Right forelimb (tissue), 1 donor: ENCODE measurements at regions not wholly inside any gene's neighbourhood (a gene's known extent, or its start where the extent isn't known, plus 50 kb on each side); places are given as distances from the start of the nearest gene placed in this dataset.

Experiments
- DNase-seq: peaks from one replicate; pipeline ENCODE4 v3.0.0-alpha.2; 2018

GRCh38 chrX:109843963-109844751 lies 111.1 kb upstream of the ACSL4 start:
- DNase-seq, result no peak

- DNase-seq, result no peak
Measured at GRCh38 chrX:109844986-109845385, 111.9 kb upstream of the ACSL4 start.

DNA sequence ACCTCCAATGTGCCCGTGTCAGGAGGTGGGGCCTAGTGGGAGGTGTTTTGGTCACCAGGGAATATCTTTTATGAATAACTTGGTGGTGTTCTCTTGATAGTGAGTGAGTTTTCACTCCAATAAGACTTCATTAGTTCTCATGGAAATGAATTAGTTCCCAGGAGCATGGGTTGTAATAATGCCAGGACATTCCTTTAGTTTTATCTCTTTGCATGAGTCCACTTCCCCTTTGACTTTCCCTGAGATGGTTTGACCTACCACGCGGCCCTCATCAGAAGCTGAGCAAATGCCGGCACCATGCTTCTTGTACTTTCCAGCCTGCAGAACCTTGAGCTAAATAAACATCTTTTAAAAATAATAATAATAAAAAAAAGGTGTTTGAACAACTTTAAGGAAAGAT lies 112.9 kb upstream of the ACSL4 start:
- no peak for DNase-seq

GRCh38 chrX:109847257-109848187 lies 114.5 kb upstream of the ACSL4 start:
- DNase-seq, result no peak

DNA sequence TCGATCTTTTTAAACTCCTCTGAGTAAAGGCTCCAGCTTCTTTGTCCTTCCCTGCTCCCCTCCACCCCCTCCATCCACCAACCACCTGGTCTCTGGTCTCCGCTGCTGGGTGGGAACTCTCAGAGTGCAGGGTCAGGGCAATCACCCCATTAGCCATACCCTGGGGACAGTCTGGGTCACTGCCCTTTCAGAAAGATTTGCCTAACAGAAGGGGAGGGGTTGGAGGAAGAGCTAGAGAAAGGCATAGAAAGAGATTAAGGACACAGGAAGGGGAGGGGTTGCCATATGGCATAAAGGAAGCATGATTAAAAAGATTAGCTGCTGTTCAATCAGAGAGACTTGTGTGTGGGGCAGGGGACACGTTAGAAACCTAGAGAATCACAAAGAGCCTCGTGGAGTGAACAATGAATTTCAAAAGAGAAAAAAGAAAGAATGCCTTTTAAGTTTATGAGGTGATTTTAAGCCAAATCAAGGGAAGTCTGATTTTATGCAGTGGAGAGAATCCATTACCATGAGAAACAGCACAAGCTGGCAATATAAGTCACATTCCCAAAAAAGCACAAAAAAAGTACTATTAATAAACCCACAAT lies 115.5 kb upstream of the ACSL4 start:
- no peak for DNase-seq

DNA sequence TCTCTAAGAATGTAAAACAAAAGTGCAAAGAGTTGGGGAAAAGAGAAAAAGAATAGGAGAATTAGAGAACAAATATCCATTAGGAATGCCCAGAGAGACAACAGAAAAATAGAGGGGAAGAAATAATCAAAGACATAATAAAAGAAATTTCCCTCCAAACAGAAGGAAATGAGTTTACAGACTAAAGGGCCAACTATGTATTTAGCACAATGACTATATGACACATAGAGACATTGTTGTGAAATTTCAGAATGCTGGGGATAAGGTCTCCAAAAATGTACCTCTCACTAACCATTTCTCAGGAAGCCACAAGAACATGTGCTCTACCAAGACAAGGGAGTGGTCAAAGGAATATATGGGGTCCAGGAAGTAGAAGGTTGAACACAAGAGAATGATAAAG lies 121.0 kb upstream of the ACSL4 start:
- DNase-seq, result no peak

- no peak for DNase-seq
Measured at GRCh38 chrX:109855501-109855900, 122.4 kb upstream of the ACSL4 start.

GRCh38 chrX:109856974-109857373 lies 123.9 kb upstream of the ACSL4 start:
- DNase-seq, result no peak

DNA sequence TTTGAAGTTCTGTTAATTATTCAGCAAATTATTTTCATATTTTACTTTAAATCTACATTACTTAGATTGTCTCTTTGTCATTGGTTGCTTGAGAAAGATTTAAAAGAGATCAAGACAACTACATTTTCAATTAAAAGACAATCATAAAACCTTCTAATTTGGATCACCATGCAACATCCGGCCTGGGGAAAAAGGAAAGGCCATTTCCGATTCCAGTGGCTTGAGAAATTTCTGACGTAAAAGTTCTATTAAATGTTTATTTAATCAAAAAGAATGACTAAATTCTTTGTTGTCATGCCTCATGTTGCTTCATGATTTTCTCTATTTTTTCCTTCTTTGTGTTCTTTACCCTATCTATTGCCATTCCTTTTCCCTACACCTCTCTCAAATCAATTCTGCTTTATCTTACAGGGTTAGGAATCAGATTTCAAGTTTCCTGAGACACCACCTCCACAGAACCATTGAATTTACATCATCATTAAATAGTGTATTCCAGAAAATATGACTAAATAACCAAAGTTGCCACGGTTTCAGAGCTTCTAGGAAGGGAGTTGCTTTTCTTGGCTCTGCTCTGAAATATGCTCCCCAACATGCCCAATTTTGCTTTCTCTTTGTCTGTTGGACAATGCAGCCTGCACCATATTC lies 124.6 kb upstream of the ACSL4 start:
- DNase-seq, result no peak

- DNase-seq, result no peak
Measured at GRCh38 chrX:109858602-109859341, 125.7 kb upstream of the ACSL4 start.

DNA sequence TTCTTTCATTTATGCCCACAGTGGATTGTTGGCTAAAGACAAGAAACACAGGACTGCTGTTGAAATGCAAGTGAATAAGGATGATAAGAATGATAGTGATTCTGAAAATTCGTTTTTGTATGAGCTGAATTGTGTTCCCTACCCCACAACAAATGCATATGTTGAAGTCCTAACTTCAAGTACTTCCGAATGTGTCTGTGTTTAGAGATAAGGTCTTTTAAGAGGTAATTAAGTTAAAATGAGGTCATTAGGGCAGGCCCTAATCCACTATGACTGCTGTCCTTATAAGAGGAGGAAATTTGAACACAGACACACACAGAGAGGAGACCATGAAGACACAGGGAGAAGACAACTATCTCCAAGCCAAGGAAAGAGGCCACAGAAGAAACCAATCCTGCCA lies 126.6 kb upstream of the ACSL4 start:
- no peak for DNase-seq

GRCh38 chrX:109862433-109862832 lies 129.4 kb upstream of the ACSL4 start:
- no peak for DNase-seq

DNA sequence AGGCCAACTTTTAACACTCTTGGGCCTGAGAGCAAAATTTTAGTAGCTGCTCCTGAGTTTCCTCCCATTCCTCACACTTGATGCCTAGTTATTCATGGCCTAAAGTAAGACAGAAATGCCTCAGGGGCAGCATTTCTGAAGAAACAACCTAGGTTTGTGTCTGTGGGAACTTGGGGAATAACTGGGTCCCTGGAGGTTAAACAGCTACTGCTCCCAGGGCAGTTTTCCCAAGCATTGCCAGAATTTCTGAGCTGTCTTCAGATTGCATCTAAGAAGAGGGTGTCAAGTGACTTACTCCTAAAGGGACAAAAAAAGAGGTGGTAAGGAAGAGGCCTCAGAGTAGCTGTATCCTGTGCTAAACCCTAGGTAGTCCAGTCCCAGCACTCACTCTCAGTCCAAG lies 130.8 kb upstream of the ACSL4 start:
- no peak for DNase-seq

- DNase-seq, result no peak
Measured at GRCh38 chrX:109871121-109871888, 131.6 kb upstream of the TMEM164 start.

- no peak for DNase-seq
Measured at GRCh38 chrX:109872021-109872732, 130.7 kb upstream of the TMEM164 start.

DNA sequence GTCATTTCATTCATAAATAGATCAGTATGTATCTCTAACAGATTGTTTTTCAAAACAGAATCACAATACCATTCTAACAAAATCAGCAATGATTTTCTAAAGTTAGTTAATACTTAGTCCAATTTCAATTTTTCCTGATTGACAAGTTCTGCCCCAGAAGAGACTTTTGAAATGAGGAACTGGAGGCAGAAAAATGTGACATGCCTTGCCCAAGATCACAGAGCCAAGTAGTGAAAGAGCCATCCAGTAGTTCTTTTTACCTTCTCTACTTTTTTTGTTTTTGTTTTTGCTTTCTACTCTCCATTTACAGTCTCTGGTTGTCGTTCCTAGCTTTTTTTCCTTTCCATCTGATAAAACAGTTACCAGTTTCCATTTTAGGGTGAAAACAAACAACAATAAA lies 129.3 kb upstream of the TMEM164 start:
- no peak for DNase-seq

- DNase-seq, result no peak
Measured at GRCh38 chrX:109873983-109874382, 128.9 kb upstream of the TMEM164 start.

GRCh38 chrX:109874548-109874947 lies 128.4 kb upstream of the TMEM164 start:
- DNase-seq, result no peak

- no peak for DNase-seq
Measured at GRCh38 chrX:109875831-109876230, 127.1 kb upstream of the TMEM164 start.

- DNase-seq, result no peak
Measured at GRCh38 chrX:109878236-109878635, 124.7 kb upstream of the TMEM164 start.

DNA sequence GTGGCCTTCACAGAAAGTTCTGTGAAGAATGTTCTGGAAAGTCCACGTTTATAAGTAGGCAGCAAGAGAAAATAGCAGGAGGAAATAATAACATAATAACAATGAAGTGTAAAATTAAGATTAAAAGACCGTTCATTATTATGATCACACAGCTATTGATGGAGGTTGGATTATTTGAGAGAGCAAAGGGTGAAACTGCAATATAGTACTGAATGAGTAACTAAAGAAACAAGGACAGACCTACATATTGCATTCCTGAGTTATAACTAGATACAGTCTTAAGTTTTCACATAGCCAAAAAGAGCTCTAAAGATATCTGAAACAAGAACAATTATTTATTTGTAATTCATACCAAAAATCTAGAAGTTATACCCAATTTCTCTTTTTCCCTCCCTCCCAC lies 122.9 kb upstream of the TMEM164 start:
- DNase-seq, result no peak
